ENCODE measurements at regions not wholly inside any gene's neighbourhood (a gene's known extent, or its start where the extent isn't known, plus 50 kb on each side); places are given as distances from the start of the nearest gene placed in this dataset.

- no peak for TF ChIP-seq CTCF (IDR thresholded peaks at IDR 0.05; ENCODE audit: low read length)
- no peak for TF ChIP-seq EZH2 (IDR thresholded peaks at IDR 0.05; ENCODE audit: borderline replicate concordance, low read length)
These were observed 78.5 kb downstream of the MRPL46 start for GRCh38 chr15:88388686-88389085.
